ENCODE measurements at regions not wholly inside any gene's neighbourhood (a gene's known extent, or its start where the extent isn't known, plus 50 kb on each side); places are given as distances from the start of the nearest gene placed in this dataset.

DNA sequence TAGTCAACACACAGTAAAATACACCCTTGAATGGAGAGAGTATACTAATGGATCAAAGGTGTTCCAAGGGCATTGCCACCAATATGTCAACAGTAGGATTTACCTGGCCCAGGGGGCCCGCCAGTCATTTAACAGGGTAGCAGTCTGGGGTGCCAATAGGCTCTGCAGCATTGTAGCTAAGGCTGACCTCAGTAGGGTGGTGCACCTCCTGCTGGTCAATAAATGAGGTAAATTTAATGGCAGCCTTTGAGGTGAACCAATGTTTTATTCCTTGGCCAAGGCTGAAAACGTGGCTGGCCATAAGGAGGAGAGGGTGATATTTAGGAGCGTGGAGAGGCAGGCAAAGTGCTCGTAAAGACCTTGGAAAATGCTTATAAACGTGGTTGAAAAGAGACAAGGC lies 147.2 kb downstream of the RPS12 start:
- Histone ChIP-seq H3K9ac (ENCODE audit: extremely low read depth, insufficient read length, low read length) (no peak overlapping the region), H2BK20ac (ENCODE audit: low read depth, low read length, poor library complexity, severe bottlenecking) (no peak overlapping the region), H2AFZ (ENCODE audit: low read length) (no peak overlapping the region), H3K23me2 (ENCODE audit: insufficient read length, low read depth, low read length, poor library complexity, severe bottlenecking) (no peaks in the 10 kb centered on the region), H3K56ac (ENCODE audit: insufficient read length, low read depth, low read length) (no peak overlapping the region), H3K79me2 (ENCODE audit: insufficient read depth, low read length) (no peaks in the 10 kb centered on the region), H3K27ac (ENCODE audit: insufficient read length, low read depth, low read length) (no peak overlapping the region), H3K23ac (ENCODE audit: insufficient read length, low read depth, low read length) (no peak overlapping the region), H4K8ac (replicated peaks; ENCODE audit: insufficient read length, low read depth, low read length) (no peak overlapping the region), H3T11ph (ENCODE audit: low read length) (no peak overlapping the region), H3K27me3 (ENCODE audit: insufficient read depth, low read length) (no peaks in the 10 kb centered on the region), H4K5ac (ENCODE audit: insufficient read length, low read depth, low read length) (no peak overlapping the region), H3K79me1 (ENCODE audit: insufficient read depth, low read depth, low read length, poor library complexity, severe bottlenecking) (no peaks in the 10 kb centered on the region), H4K91ac (ENCODE audit: insufficient read length, low read depth, low read length) (no peak overlapping the region), H2BK5ac (ENCODE audit: insufficient read length, low read length) (no peak overlapping the region), H3K4me2 (ENCODE audit: insufficient read depth, insufficient read length, low read length) (no peak overlapping the region), H3K18ac (ENCODE audit: insufficient read length, low read depth, low read length) (no peak overlapping the region), H2BK15ac (ENCODE audit: low read depth, low read length) (no peak overlapping the region), H4K20me1 (ENCODE audit: control insufficient read depth, insufficient read depth, insufficient read length) (no peaks in the 10 kb centered on the region), H2BK120ac (ENCODE audit: low read depth, low read length, poor library complexity, severe bottlenecking) (no peak overlapping the region), H3K4me1 (ENCODE audit: insufficient read depth, low read length) (no peaks in the 10 kb centered on the region; the same call in none of the 2 replicates), H3K4ac (ENCODE audit: low read depth, low read length) (no peak overlapping the region), H3K9me3 (ENCODE audit: control insufficient read depth, low read depth, low read length) (no peaks in the 10 kb centered on the region), H3K14ac (ENCODE audit: insufficient read depth, low read length) (no peak overlapping the region), H2BK12ac (ENCODE audit: insufficient read length, low read depth, low read length) (no peak overlapping the region), H2AK5ac (ENCODE audit: insufficient read length, low read length) (no peak overlapping the region)
- TF ChIP-seq, protein P1, sequence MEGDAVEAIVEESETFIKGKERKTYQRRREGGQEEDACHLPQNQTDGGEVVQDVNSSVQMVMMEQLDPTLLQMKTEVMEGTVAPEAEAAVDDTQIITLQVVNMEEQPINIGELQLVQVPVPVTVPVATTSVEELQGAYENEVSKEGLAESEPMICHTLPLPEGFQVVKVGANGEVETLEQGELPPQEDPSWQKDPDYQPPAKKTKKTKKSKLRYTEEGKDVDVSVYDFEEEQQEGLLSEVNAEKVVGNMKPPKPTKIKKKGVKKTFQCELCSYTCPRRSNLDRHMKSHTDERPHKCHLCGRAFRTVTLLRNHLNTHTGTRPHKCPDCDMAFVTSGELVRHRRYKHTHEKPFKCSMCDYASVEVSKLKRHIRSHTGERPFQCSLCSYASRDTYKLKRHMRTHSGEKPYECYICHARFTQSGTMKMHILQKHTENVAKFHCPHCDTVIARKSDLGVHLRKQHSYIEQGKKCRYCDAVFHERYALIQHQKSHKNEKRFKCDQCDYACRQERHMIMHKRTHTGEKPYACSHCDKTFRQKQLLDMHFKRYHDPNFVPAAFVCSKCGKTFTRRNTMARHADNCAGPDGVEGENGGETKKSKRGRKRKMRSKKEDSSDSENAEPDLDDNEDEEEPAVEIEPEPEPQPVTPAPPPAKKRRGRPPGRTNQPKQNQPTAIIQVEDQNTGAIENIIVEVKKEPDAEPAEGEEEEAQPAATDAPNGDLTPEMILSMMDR (conservative IDR thresholded peaks at IDR 0.05), result peak; percentile 56; the same call in 2 of the 3 replicates
- no peaks in the 10 kb centered on the region for H3K9me3 Mint-ChIP-seq
- H3K27me3 Mint-ChIP-seq (ENCODE audit: low read depth), result no peaks in the 10 kb centered on the region
- no CpG with 5 or more reads among the region's 5 CpGs for WGBS (ENCODE audit: extremely low coverage, insufficient read length, low lambda C conversion rate)
- no peak overlapping the region for H3K4me3 Mint-ChIP-seq
- peak; percentile 39 for DNase-seq
- H3K4me1 Mint-ChIP-seq, result peaks cover 7 to 18% of the 10 kb centered on the region in 2 experiments
- H3K36me3 Mint-ChIP-seq (ENCODE audit: insufficient read depth in 1 of 3, low read depth in 3 of 3), result no peaks in the 10 kb centered on the region
- peak overlapping the region in 1 of 3 experiments; percentile 96; a peak in 1 of 7 replicates for H3K27ac Mint-ChIP-seq
